Stimulated activated CD4-positive, alpha-beta T cell treated with anti-CD3 and anti-CD28 coated beads, Interleukin-2, amount 100 ng/mL, for 24 hours (primary cell): ENCODE measurements at regions not wholly inside any gene's neighbourhood (a gene's known extent, or its start where the extent isn't known, plus 50 kb on each side); places are given as distances from the start of the nearest gene placed in this dataset.

Experiments used
- DNase-seq, 2 donors: peaks; one replicate each; pipeline ENCODE4 v3.0.0-alpha.2; 2020

- no peak for DNase-seq
Observed at GRCh38 chr12:58270966-58271705, 329.8 kb downstream of the ATP23 start.

- DNase-seq, result no peak
Observed at GRCh38 chr12:58272461-58272860, 331.1 kb downstream of the ATP23 start.

GRCh38 chr12:58277231-58277630, 335.9 kb downstream of the ATP23 start:
- no peak for DNase-seq

GRCh38 chr12:58283553-58283952, 342.2 kb downstream of the ATP23 start:
- DNase-seq, result no peak

- DNase-seq, result no peak
Observed at GRCh38 chr12:58285551-58285950, 344.2 kb downstream of the ATP23 start.

- DNase-seq, result no peak
Observed at GRCh38 chr12:58286353-58286752, 345.0 kb downstream of the ATP23 start.

- no peak for DNase-seq
Observed at GRCh38 chr12:58288190-58288589, 346.8 kb downstream of the ATP23 start.

- no peak for DNase-seq
Observed at GRCh38 chr12:58291106-58291505, 349.7 kb downstream of the ATP23 start.

- no peak for DNase-seq
Observed at GRCh38 chr12:58293308-58293982, 352.1 kb downstream of the ATP23 start.

GRCh38 chr12:58295268-58295667, 353.9 kb downstream of the ATP23 start:
- no peak for DNase-seq

GRCh38 chr12:58296863-58297262, 355.5 kb downstream of the ATP23 start:
- DNase-seq, result no peak

GRCh38 chr12:58298803-58299202, 357.4 kb downstream of the ATP23 start:
- no peak for DNase-seq

- DNase-seq, result no peak
Observed at GRCh38 chr12:58299371-58299770, 358.0 kb downstream of the ATP23 start.

GRCh38 chr12:58301038-58301729, 359.8 kb downstream of the ATP23 start:
- no peak for DNase-seq

- no peak for DNase-seq
Observed at GRCh38 chr12:58301730-58302122, 360.4 kb downstream of the ATP23 start.

GRCh38 chr12:58302487-58303011, 361.2 kb downstream of the ATP23 start:
- no peak for DNase-seq

GRCh38 chr12:58306266-58307000, 365.1 kb downstream of the ATP23 start:
- no peak for DNase-seq

GRCh38 chr12:58309806-58310205, 368.4 kb downstream of the ATP23 start:
- DNase-seq, result no peak

GRCh38 chr12:58310368-58310767, 369.0 kb downstream of the ATP23 start:
- DNase-seq, result no peak

GRCh38 chr12:58310809-58311622, 369.6 kb downstream of the ATP23 start:
- DNase-seq, result no peak

GRCh38 chr12:58313091-58313855, 371.9 kb downstream of the ATP23 start:
- no peak for DNase-seq
